A549 (cell line): ENCODE measurements at regions not wholly inside any gene's neighbourhood (a gene's known extent, or its start where the extent isn't known, plus 50 kb on each side); places are given as distances from the start of the nearest gene placed in this dataset.

Experiments
- ATAC-seq, 2 experiments: fragments of 200-7000 bp in 1 of 2; fragments of >200 bp in 1 of 2; cut with Nextera tagmentation in 1 of 2; cut with Tn5 transposase in 1 of 2; 3 replicates each; pipeline versions ENCODE4 v1.8.0 to v1.9.1; 2018 to 2020; ENCODE audit warnings: mild to moderate bottlenecking in 1 of 2, moderate library complexity in 1 of 2
- CTCF ChIA-PET: fragments of 300-600 bp; sonication (Branson Sonifier 250); formaldehyde crosslinking; extraction: SDS; loops from one replicate; lab custom pipeline; 2021; ENCODE audit warnings: antibody characterized with exemption, inconsistent platforms; lab: Yijun Ruan, JAX
- POLR2A ChIA-PET: fragments of 350-600 bp; formaldehyde crosslinking; extraction: SDS; loops from one replicate; lab custom pipeline; 2021; ENCODE audit warnings: antibody characterized with exemption, inconsistent platforms; lab: Yijun Ruan, JAX
- DNase-seq, 2 experiments: peaks; one replicate each; pipeline versions ENCODE4 v3.0.0 to v3.0.0-alpha.2; 2011 to 2016; ENCODE audit warnings: low read depth in 1 of 2, low spot score in 1 of 2
- FAIRE-seq: peaks from 2 replicates; lab custom pipeline; 2011; peaks lifted over from hg19 to GRCh38; lab: Jason Lieb, UNC
- H3K27ac ChIP-seq, 2 experiments: fragments of >200 bp; sonication (Bioruptor Twin); formaldehyde crosslinking; 3 replicates each; pipeline ENCODE4 v1.5.1; 2016 to 2017
- H3K4me1 ChIP-seq: fragments of >200 bp; sonication (Bioruptor Twin); formaldehyde crosslinking; 3 replicates; pipeline ENCODE4 v1.6.1; 2016
- H3K4me2 ChIP-seq: fragments of >200 bp; sonication (Bioruptor Twin); formaldehyde crosslinking; 3 replicates; pipeline ENCODE4 v1.6.1; 2016
- H3K4me3 ChIP-seq: fragments of >200 bp; sonication (Bioruptor Twin); formaldehyde crosslinking; 3 replicates; pipeline ENCODE4 v1.5.1; 2016
- H3K9me3 ChIP-seq: fragments of >200 bp; sonication (Bioruptor Twin); formaldehyde crosslinking; 3 replicates; pipeline ENCODE4 v1.6.1; 2016
- BHLHE40 ChIP-seq: IDR thresholded peaks from 2 replicates; pipeline ENCODE4 v1.6.1; 2012; ENCODE audit warnings: low read depth, low read length, inconsistent platforms
- CBX2 ChIP-seq: fragments of 200-600 bp; sonication (generic); IDR thresholded peaks from 2 replicates; pipeline ENCODE4 v1.6.1; 2016; ENCODE audit warnings: low read depth, mild to moderate bottlenecking, borderline replicate concordance
- EHF ChIP-seq: fragments of 250-450 bp; sonication (Bioruptor Pico); IDR thresholded peaks from 2 replicates; pipeline ENCODE4 v1.5.0; 2020; ENCODE audit warnings: mild to moderate bottlenecking
- EHMT2 ChIP-seq: fragments of 200-600 bp; sonication (generic); IDR thresholded peaks from 2 replicates; pipeline ENCODE4 v1.6.1; 2016; ENCODE audit warnings: antibody characterized with exemption, low read depth, mild to moderate bottlenecking, moderate library complexity
- ESRRA ChIP-seq: fragments of 150-350 bp; IDR thresholded peaks from 2 replicates; pipeline ENCODE4 v1.6.1; 2014; ENCODE audit warnings: mild to moderate bottlenecking, low read length, borderline replicate concordance
- FOSL2 ChIP-seq, 2 experiments: fragments of 450-650 bp in 1 of 2; fragments of >200 bp in 1 of 2; sonication (Bioruptor Twin) in 1 of 2; formaldehyde crosslinking; IDR thresholded peaks; 2 replicates each; pipeline versions ENCODE4 v1.5.0 to v1.6.1; 2016 to 2020; ENCODE audit warnings: mild to moderate bottlenecking in 1 of 2, moderate library complexity in 1 of 2
- FOXS1 ChIP-seq: fragments of 250-450 bp; sonication (Bioruptor Pico); IDR thresholded peaks from 2 replicates; pipeline ENCODE4 v1.5.0; 2020; ENCODE audit warnings: mild to moderate bottlenecking, moderate library complexity
- GATA3 ChIP-seq: IDR thresholded peaks from 2 replicates; pipeline ENCODE4 v1.6.1; 2012; ENCODE audit warnings: borderline replicate concordance
- HOXA7 ChIP-seq: fragments of 250-450 bp; sonication (Bioruptor Pico); IDR thresholded peaks from 2 replicates; pipeline ENCODE4 v1.5.0; 2020; ENCODE audit warnings: mild to moderate bottlenecking, moderate library complexity
- HOXB5 ChIP-seq: fragments of 250-450 bp; sonication (Bioruptor Pico); IDR thresholded peaks from 2 replicates; pipeline ENCODE4 v1.5.0; 2020; ENCODE audit warnings: mild to moderate bottlenecking, moderate library complexity
- JUN ChIP-seq, 2 experiments: fragments of >200 bp; sonication (Bioruptor Twin); formaldehyde crosslinking; IDR thresholded peaks; 2 replicates in 1 of 2; 3 replicates in 1 of 2; pipeline ENCODE4 v1.6.1; 2016 to 2017
- JUNB ChIP-seq: fragments of >200 bp; sonication (Bioruptor Twin); formaldehyde crosslinking; IDR thresholded peaks from 2 replicates; pipeline ENCODE4 v1.6.1; 2016
- MAFK ChIP-seq: fragments of 450-650 bp; IDR thresholded peaks from 2 replicates; pipeline ENCODE4 v1.6.1; 2014; ENCODE audit not compliant: partially characterized antibody
- POLR2AphosphoS2 ChIP-seq: conservative IDR thresholded peaks from 2 replicates; pipeline ENCODE4 v1.6.1; 2012; ENCODE audit warnings: low read length, improper control_type of control experiment, inconsistent platforms
- RFX5 ChIP-seq: fragments of 450-650 bp; IDR thresholded peaks from 2 replicates; pipeline ENCODE4 v1.7.1; 2014; ENCODE audit warnings: antibody characterized with exemption, mild to moderate bottlenecking, moderate library complexity
- RNF2 ChIP-seq: fragments of 200-600 bp; sonication (generic); IDR thresholded peaks from 2 replicates; pipeline ENCODE4 v1.6.1; 2016; ENCODE audit warnings: low read depth, mild to moderate bottlenecking, antibody characterized with exemption, moderate library complexity, borderline replicate concordance
- TFCP2L1 ChIP-seq: fragments of 250-450 bp; sonication (Bioruptor Pico); IDR thresholded peaks from 2 replicates; pipeline ENCODE4 v1.5.0; 2021; ENCODE audit warnings: mild to moderate bottlenecking
- TP53 ChIP-seq: fragments of 250-450 bp; sonication (Bioruptor Pico); IDR thresholded peaks from 2 replicates; pipeline ENCODE4 v1.5.0; 2021; ENCODE audit warnings: mild to moderate bottlenecking, moderate library complexity
- ZFP36 ChIP-seq: fragments of 450-650 bp; IDR thresholded peaks from 2 replicates; pipeline ENCODE4 v1.6.1; 2014; ENCODE audit warnings: borderline replicate concordance; ENCODE audit not compliant: partially characterized antibody
- WGBS: methylation state at CpG from one replicate; pipeline ENCODE4 v1.1.6; 2017; ENCODE audit errors: missing lambda C conversion rate; 5-methylcytosine and 5-hydroxymethylcytosine counted together
- TF ChIP-seq, protein P1 (sequence below): fragments of >200 bp; sonication (Bioruptor Twin); formaldehyde crosslinking; IDR thresholded peaks from 3 replicates; pipeline ENCODE4 v1.6.1; 2016
- TF ChIP-seq, protein P2 (sequence below): fragments of >200 bp; sonication (Bioruptor Twin); formaldehyde crosslinking; IDR thresholded peaks from 2 replicates; pipeline ENCODE4 v1.6.1; 2016
- TF ChIP-seq, protein P3 (sequence below): IDR thresholded peaks from 2 replicates; pipeline ENCODE4 v1.6.1; 2012
- TF ChIP-seq, protein P4 (sequence below): fragments of 250-450 bp; sonication (Bioruptor Pico); IDR thresholded peaks from 2 replicates; pipeline ENCODE4 v1.5.0; 2020; ENCODE audit warnings: low read depth, mild to moderate bottlenecking, moderate library complexity
- TF ChIP-seq, protein P5 (sequence below): fragments of >200 bp; sonication (Bioruptor Twin); formaldehyde crosslinking; IDR thresholded peaks from 3 replicates; pipeline ENCODE4 v1.5.1; 2016
- TF ChIP-seq, protein P6 (sequence below): fragments of 150-350 bp; IDR thresholded peaks from 2 replicates; pipeline ENCODE4 v1.6.1; 2014; ENCODE audit warnings: low read depth, mild to moderate bottlenecking, low read length

DNA sequence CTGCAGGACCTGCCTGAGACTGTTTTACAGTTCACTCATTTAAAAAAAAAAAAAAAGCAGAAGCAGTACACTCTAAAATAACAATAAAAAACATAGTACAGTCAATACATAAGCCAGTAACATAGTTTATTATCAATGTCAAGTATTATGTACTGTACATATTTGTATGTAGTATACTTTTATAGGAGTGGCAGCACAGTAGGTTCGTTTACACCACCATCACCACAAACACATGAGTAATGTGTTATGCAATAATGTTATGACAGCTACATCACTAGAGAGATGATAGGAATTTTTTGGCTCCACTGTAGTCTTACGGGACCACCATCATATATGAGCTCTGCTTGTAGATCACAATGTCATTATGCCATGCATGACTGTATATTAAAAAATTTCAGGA is 462.8 kb downstream of the ISL1 start (continued):
- TF ChIP-seq, protein P1, sequence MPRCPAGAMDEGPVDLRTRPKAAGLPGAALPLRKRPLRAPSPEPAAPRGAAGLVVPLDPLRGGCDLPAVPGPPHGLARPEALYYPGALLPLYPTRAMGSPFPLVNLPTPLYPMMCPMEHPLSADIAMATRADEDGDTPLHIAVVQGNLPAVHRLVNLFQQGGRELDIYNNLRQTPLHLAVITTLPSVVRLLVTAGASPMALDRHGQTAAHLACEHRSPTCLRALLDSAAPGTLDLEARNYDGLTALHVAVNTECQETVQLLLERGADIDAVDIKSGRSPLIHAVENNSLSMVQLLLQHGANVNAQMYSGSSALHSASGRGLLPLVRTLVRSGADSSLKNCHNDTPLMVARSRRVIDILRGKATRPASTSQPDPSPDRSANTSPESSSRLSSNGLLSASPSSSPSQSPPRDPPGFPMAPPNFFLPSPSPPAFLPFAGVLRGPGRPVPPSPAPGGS: no peak
- no peak for TF ChIP-seq TFCP2L1 (CRISPR knock-in tag)
- TF ChIP-seq, all 56 proteins: peak for 0

DNA sequence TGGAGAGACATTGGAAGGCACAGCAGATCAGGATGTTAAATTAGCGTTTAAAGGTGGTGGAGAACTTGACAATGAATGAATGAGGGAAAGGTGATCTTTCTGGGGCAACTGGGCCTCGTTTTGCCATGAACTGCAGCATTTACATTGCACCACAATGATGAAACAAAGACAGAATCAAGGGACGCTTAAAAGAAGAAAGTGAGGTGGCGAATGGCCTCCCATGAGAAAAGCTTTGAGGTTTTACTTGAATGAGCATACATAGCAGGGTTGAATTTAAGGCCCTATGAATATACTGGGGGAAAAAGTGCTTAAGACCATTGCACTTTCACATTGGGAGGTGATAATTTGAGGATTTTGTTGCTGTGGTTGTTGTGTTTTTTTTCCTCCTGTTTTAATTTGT is 476.4 kb downstream of the ISL1 start:
- Histone ChIP-seq H3K9me3 (no peaks in the 10 kb centered on the region), H3K4me2 (no peak overlapping the region), H3K27ac (no peak overlapping the region), H3K4me3 (no peak overlapping the region), H3K4me1 (no peaks in the 10 kb centered on the region)
- no peak for DNase-seq
- TF ChIP-seq BHLHE40 (no peak), HOXB5 (CRISPR knock-in tag) (no peak), JUNB (no peak), POLR2AphosphoS2 (no peak), RFX5 (no peak), HOXA7 (CRISPR knock-in tag) (no peak), EHF (CRISPR knock-in tag) (no peak), JUN (IDR thresholded peaks at IDR 0.05) (no peak), TFCP2L1 (CRISPR knock-in tag) (no peak)
- TF ChIP-seq, protein P2, sequence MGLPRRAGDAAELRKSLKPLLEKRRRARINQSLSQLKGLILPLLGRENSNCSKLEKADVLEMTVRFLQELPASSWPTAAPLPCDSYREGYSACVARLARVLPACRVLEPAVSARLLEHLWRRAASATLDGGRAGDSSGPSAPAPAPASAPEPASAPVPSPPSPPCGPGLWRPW: no peak
- TF ChIP-seq, protein P3, sequence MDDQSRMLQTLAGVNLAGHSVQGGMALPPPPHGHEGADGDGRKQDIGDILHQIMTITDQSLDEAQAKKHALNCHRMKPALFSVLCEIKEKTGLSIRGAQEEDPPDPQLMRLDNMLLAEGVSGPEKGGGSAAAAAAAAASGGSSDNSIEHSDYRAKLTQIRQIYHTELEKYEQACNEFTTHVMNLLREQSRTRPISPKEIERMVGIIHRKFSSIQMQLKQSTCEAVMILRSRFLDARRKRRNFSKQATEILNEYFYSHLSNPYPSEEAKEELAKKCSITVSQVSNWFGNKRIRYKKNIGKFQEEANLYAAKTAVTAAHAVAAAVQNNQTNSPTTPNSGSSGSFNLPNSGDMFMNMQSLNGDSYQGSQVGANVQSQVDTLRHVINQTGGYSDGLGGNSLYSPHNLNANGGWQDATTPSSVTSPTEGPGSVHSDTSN: no peak
- no peak for ATAC-seq
- CTCF ChIA-PET: no interaction called here
- FAIRE-seq: no peak
- POLR2A ChIA-PET: no interaction called here
- WGBS: 16% methylated on average over 4 of the region's 4 CpGs

DNA sequence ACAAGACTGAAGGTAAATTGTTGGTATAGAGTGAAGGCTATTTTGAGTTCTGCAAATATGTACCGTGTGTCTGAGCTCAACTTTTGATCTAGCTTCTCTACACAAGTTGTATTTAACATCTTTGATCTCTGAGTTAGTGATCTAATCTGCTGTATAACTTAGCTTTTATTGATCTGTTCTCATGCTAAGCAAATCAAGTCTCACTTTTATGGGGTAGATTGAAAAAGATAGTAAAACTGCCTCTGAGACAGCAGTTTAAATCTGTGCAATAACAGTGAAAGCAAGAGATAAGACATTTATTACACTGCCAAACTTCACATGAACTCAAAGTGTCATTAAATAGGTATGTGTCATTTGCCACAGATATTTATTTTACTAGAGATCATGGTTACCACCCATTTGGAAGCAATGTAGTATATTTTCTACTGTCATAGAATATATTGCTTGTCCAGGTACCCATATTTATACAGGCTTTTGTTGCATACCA is 477.3 kb downstream of the ISL1 start:
- POLR2A ChIA-PET: no interaction called here
- no peak overlapping the region for H3K4me2 ChIP-seq
- TF ChIP-seq, protein P4, sequence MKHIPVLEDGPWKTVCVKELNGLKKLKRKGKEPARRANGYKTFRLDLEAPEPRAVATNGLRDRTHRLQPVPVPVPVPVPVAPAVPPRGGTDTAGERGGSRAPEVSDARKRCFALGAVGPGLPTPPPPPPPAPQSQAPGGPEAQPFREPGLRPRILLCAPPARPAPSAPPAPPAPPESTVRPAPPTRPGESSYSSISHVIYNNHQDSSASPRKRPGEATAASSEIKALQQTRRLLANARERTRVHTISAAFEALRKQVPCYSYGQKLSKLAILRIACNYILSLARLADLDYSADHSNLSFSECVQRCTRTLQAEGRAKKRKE (CRISPR knock-in tag): no peak
- no peak for TF ChIP-seq ZFP36
- no peak for TF ChIP-seq GATA3
- no peak for TF ChIP-seq EHMT2
- TF ChIP-seq, protein P5, sequence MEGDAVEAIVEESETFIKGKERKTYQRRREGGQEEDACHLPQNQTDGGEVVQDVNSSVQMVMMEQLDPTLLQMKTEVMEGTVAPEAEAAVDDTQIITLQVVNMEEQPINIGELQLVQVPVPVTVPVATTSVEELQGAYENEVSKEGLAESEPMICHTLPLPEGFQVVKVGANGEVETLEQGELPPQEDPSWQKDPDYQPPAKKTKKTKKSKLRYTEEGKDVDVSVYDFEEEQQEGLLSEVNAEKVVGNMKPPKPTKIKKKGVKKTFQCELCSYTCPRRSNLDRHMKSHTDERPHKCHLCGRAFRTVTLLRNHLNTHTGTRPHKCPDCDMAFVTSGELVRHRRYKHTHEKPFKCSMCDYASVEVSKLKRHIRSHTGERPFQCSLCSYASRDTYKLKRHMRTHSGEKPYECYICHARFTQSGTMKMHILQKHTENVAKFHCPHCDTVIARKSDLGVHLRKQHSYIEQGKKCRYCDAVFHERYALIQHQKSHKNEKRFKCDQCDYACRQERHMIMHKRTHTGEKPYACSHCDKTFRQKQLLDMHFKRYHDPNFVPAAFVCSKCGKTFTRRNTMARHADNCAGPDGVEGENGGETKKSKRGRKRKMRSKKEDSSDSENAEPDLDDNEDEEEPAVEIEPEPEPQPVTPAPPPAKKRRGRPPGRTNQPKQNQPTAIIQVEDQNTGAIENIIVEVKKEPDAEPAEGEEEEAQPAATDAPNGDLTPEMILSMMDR: no peak
- no peak for TF ChIP-seq TP53 (CRISPR knock-in tag)
- no peak for TF ChIP-seq FOSL2 (IDR thresholded peaks at IDR 0.05)
- TF ChIP-seq FOSL2 (CRISPR knock-in tag; IDR thresholded peaks at IDR 0.05): no peak
- no peak for TF ChIP-seq CBX2
- TF ChIP-seq, protein P6, sequence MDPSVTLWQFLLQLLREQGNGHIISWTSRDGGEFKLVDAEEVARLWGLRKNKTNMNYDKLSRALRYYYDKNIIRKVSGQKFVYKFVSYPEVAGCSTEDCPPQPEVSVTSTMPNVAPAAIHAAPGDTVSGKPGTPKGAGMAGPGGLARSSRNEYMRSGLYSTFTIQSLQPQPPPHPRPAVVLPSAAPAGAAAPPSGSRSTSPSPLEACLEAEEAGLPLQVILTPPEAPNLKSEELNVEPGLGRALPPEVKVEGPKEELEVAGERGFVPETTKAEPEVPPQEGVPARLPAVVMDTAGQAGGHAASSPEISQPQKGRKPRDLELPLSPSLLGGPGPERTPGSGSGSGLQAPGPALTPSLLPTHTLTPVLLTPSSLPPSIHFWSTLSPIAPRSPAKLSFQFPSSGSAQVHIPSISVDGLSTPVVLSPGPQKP: no peak
- no peak for TF ChIP-seq FOXS1 (CRISPR knock-in tag)
- no peak for TF ChIP-seq RNF2
- no peak for TF ChIP-seq MAFK
- no peak for TF ChIP-seq ESRRA
- TF ChIP-seq, all 56 proteins: peak for 0
- Histone ChIP-seq H3K27ac (no peak overlapping the region), H3K4me3 (no peak overlapping the region), H3K4me1 (no peaks in the 10 kb centered on the region), H3K9me3 (no peaks in the 10 kb centered on the region)
- CTCF ChIA-PET: no interaction called here
- no peak for ATAC-seq
- DNase-seq: no peak
- WGBS: 10% methylated on average over 1 of the region's 1 CpG
- FAIRE-seq: no peak
